Fibroblast of mammary gland (primary cell): ENCODE measurements at regions not wholly inside any gene's neighbourhood (a gene's known extent, or its start where the extent isn't known, plus 50 kb on each side); places are given as distances from the start of the nearest gene placed in this dataset.

Experiments
- DNase-seq: peaks from one replicate; pipeline ENCODE4 v3.0.0-alpha.2; 2010; ENCODE audit warnings: low read depth
- H3K4me3 ChIP-seq: 2 replicates; pipeline ENCODE4 v1.5.1; 2011; ENCODE audit warnings: low read depth, mild to moderate bottlenecking, low read length, moderate library complexity; ENCODE audit not compliant: control insufficient read depth
- CTCF ChIP-seq: conservative IDR thresholded peaks from 2 replicates; pipeline ENCODE4 v1.5.1; 2011; ENCODE audit warnings: low read depth, low read length, inconsistent platforms; ENCODE audit not compliant: control insufficient read depth, insufficient read depth

- H3K4me3 ChIP-seq, result no peak overlapping the region
- TF ChIP-seq CTCF, result no peak
- no peak for DNase-seq
These were observed 74.6 kb upstream of the SOX9 start for GRCh38 chr17:72046178-72046577.

DNA sequence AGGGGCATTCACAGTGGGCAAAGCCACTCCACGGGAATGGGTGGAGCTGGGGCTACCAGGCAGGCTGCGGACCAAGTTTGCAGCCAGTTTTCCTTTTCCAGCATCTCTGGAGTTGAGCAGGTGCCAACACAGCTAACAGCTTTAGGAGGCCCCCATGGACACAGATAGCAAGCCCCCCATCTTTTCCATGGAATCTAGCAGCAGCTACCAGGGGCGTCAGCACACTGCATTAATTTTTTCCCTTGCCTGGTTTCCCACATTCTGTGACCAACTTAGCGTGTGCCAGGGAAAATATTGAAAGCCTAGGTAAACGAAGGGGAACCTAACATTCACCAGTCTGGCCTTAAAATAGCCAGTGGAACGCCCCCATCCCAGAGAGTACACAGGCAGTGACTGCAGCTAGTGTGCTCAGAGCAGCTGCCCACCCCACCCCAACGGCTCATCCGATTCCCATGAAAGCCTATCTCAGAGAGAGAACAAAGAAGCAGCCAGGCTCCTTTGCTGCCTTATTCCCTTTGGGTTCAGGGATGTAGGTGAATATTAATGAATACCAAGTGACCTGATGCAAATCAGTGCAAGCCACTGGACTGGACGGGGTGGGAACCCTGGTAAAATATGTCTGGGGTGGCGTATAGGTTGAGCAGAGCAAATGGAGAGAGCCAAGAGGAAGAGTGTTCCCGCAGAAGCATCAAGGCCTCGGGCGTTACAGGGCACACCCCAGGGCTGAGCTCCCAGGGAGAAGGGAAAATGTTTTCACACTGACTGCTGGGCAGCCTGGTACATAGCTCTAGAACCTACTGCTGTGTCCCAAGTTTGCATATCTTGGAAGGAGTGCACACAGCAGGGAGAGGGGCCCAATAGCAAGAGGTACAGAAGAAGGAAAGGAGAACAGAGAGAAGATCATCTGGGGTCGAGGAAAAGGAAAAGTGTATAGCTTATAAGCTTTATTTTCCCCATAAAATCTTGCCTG, 73.9 kb upstream of the SOX9 start:
- DNase-seq, result no peak
- no peak for TF ChIP-seq CTCF
- H3K4me3 ChIP-seq, result no peak overlapping the region

DNA sequence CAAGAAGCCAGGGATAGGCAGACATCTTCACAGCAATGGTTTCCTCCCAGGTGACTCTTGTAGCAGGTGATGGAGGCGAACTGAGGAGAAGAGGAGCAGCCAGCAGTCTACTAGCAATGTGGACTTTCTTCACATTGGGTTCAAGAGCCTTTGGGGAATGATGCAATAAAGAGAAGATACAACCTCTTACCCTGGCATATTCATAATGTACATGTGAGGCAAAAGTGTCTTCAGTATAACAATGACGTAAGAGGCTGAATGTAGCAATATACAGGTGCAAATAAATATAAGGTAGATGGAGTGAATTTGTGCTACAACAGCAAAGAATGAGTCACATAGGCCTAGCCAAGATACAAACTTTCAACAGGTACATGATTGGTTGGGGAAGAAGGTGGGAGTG, 70.9 kb upstream of the SOX9 start:
- no peak overlapping the region for H3K4me3 ChIP-seq
- DNase-seq, result no peak
- no peak for TF ChIP-seq CTCF

DNA sequence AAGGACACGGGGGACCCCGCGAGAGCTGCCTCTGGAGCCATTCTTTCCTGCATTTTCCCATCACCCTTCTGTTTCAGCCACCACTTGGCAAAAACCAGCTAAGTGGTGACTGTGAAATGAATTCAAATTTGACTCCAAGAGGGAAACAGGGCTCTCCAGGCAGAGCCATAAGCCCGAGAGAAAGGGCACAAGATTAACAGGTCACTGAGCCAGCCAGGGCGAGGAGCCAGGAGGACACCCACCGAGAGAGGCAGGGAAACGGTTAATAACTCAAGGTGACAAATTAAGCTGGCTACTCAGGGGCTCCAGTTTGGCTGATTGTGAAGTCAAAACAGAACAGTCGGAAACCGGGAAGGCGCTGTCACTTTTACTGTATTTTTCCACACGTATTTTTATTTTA, 67.8 kb upstream of the SOX9 start:
- no peak for DNase-seq
- TF ChIP-seq CTCF, result no peak
- H3K4me3 ChIP-seq, result no peak overlapping the region

- DNase-seq, result no peak
- TF ChIP-seq CTCF, result no peak
- no peak overlapping the region for H3K4me3 ChIP-seq
These were observed 67.4 kb upstream of the SOX9 start for GRCh38 chr17:72053449-72053848.

DNA sequence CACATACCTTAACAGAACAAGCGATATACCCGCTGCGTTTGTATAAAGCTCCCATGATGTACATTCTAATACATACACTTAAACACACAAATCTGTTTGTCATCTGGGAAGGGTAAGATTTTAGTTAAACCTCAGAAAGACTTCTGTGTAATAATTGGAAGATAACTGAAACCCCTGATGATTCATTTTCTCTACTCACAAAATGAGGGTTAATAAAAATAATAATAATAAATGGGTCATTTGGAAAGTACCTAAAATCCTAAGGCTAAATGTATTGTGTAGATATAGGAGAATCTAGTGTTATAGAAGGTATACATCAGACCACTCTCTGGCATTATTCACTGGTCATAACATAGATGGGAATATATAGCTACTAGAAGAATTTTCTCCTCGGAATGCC, 64.7 kb upstream of the SOX9 start:
- TF ChIP-seq CTCF, result no peak
- H3K4me3 ChIP-seq, result no peak overlapping the region
- no peak for DNase-seq
